Left lobe of liver (tissue), 2 donors: ENCODE measurements at regions not wholly inside any gene's neighbourhood (a gene's known extent, or its start where the extent isn't known, plus 50 kb on each side); places are given as distances from the start of the nearest gene placed in this dataset.

Experiments
- ATAC-seq: fragments of 200-7000 bp; cut with Tn5 transposase; one replicate; pipeline ENCODE4 v1.9.1; 2020; ENCODE audit warnings: mild to moderate bottlenecking, moderate library complexity
- DNase-seq: peaks from one replicate; pipeline ENCODE4 v3.0.0-alpha.2; 2020; ENCODE audit warnings: low spot score
- donor health status: DM: no; HTN: no; CAD: no; lungs with moderate emphysema.
- donor health status: DM: no; HTN: yes; CAD: no.

- ATAC-seq (no peak), DNase-seq (no peak)
These were observed 480.3 kb downstream of the DSC3 start for GRCh38 chr18:30562231-30562630.

- ATAC-seq (no peak), DNase-seq (no peak)
These were observed 486.4 kb downstream of the DSC3 start for GRCh38 chr18:30556112-30556511.

GRCh38 chr18:30545393-30545792, 497.1 kb downstream of the DSC3 start:
- ATAC-seq (no peak), DNase-seq (no peak)

- no peak for ATAC-seq
- DNase-seq: no peak
These were observed 498.4 kb downstream of the DSC3 start for GRCh38 chr18:30544141-30544540.

- ATAC-seq: no peak
These were observed 508.8 kb downstream of the DSC3 start for GRCh38 chr18:30533716-30534115.

GRCh38 chr18:30527917-30528316, 514.6 kb downstream of the DSC3 start:
- no peak for ATAC-seq

More at GRCh38 chr18:30533716-30534115, 508.8 kb downstream of the DSC3 start:
- no peak for DNase-seq

GRCh38 chr18:30527226-30527625, 515.3 kb downstream of the DSC3 start:
- no peak for DNase-seq
- ATAC-seq: no peak

More at GRCh38 chr18:30527917-30528316, 514.6 kb downstream of the DSC3 start:
- DNase-seq: no peak

- ATAC-seq (no peak), DNase-seq (no peak)
These were observed 520.1 kb downstream of the DSC3 start for GRCh38 chr18:30522288-30522929.

GRCh38 chr18:30514059-30514458, 528.5 kb downstream of the DSC3 start:
- DNase-seq: no peak
- ATAC-seq: no peak

GRCh38 chr18:30512872-30513271, 529.7 kb downstream of the DSC3 start:
- no peak for ATAC-seq
- no peak for DNase-seq

GRCh38 chr18:30510882-30511281, 531.7 kb downstream of the DSC3 start:
- DNase-seq: no peak
- no peak for ATAC-seq

- DNase-seq: no peak
- ATAC-seq: no peak
These were observed 540.9 kb downstream of the DSC3 start for GRCh38 chr18:30501594-30501993.

GRCh38 chr18:30500240-30500945, 542.1 kb downstream of the DSC3 start:
- ATAC-seq: no peak
- no peak for DNase-seq

GRCh38 chr18:30499721-30500120, 542.8 kb downstream of the DSC3 start:
- no peak for ATAC-seq
- DNase-seq: no peak

GRCh38 chr18:30492552-30493129, 549.9 kb downstream of the DSC3 start:
- no peak for ATAC-seq
- DNase-seq: no peak

GRCh38 chr18:30491815-30492551, 550.6 kb downstream of the DSC3 start:
- no peak for DNase-seq
- ATAC-seq: no peak

- ATAC-seq: no peak
- DNase-seq: no peak
These were observed 552.5 kb downstream of the DSC3 start for GRCh38 chr18:30489890-30490643.

- DNase-seq (no peak), ATAC-seq (no peak)
These were observed 554.6 kb downstream of the DSC3 start for GRCh38 chr18:30487962-30488361.

GRCh38 chr18:30486856-30487255, 555.7 kb downstream of the DSC3 start:
- DNase-seq (no peak), ATAC-seq (no peak)

- ATAC-seq (no peak), DNase-seq (no peak)
These were observed 557.5 kb downstream of the DSC3 start for GRCh38 chr18:30485078-30485477.

- DNase-seq (no peak), ATAC-seq (no peak)
These were observed 560.7 kb downstream of the DSC3 start for GRCh38 chr18:30481871-30482270.
